Uterus (tissue), 2 donors: ENCODE measurements at regions not wholly inside any gene's neighbourhood (a gene's known extent, or its start where the extent isn't known, plus 50 kb on each side); places are given as distances from the start of the nearest gene placed in this dataset.

Experiments
- POLR2A ChIP-seq, 2 donors: fragments of 450-650 bp; IDR thresholded peaks; one replicate each; pipeline ENCODE4 v1.6.1; 2016; ENCODE audit warnings: antibody characterized with exemption in 2 of 2, mild to moderate bottlenecking in 1 of 2, moderate library complexity in 1 of 2
- TF ChIP-seq, protein P1 (sequence below), 4 experiments: fragments of 200-600 bp in 2 of 4; fragments of 450-650 bp in 2 of 4; sonication (generic) in 2 of 4; IDR thresholded peaks; one replicate each; pipeline ENCODE4 v1.5.1; 2016 to 2019; ENCODE audit warnings: antibody characterized with exemption in 4 of 4, mild to moderate bottlenecking in 2 of 4, moderate library complexity in 1 of 4

DNA sequence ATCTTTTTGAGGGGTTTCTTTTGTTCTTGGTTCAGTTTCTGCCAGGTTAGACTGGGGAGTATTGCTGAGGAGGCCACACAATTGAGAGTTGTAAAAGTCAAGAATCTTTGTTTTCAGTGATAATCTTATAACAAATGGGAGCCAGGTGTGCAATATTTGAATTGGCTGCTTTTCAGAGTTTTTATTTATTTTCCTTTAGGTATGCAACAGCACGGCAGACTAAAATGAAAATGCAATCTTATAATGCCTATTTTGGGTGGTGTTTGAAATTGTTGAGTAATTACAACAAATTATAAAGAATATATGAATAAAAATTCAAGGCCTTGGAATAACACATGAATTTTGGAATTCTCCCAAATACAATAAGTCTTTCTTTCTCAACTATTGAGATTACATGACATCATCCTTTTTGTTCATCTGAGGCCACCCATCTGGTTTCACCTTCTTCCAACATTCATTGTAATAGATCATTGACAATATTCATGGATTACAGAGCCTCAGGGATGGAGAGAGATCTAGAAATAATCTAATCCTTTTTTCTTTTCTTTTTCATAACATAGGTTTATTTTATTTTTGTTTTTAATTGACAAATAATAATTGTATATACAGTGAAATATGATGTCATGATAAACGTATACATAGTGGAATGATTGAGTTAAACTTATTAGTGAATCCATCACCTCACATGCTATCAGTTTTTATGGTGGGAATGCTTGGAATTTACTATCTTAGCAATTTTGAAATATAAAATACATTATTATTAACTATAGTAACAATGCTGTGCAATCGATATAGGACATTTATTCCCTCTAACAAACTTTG, 1061.0 kb downstream of the NR2F1-AS1 start:
- TF ChIP-seq POLR2A (IDR thresholded peaks at IDR 0.05): no peak
- TF ChIP-seq, protein P1, sequence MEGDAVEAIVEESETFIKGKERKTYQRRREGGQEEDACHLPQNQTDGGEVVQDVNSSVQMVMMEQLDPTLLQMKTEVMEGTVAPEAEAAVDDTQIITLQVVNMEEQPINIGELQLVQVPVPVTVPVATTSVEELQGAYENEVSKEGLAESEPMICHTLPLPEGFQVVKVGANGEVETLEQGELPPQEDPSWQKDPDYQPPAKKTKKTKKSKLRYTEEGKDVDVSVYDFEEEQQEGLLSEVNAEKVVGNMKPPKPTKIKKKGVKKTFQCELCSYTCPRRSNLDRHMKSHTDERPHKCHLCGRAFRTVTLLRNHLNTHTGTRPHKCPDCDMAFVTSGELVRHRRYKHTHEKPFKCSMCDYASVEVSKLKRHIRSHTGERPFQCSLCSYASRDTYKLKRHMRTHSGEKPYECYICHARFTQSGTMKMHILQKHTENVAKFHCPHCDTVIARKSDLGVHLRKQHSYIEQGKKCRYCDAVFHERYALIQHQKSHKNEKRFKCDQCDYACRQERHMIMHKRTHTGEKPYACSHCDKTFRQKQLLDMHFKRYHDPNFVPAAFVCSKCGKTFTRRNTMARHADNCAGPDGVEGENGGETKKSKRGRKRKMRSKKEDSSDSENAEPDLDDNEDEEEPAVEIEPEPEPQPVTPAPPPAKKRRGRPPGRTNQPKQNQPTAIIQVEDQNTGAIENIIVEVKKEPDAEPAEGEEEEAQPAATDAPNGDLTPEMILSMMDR (IDR thresholded peaks at IDR 0.05): no peak
